ENCODE measurements at regions not wholly inside any gene's neighbourhood (a gene's known extent, or its start where the extent isn't known, plus 50 kb on each side); places are given as distances from the start of the nearest gene placed in this dataset.

GRCh38 chr5:5782402-5782801, 359.9 kb downstream of the ICE1 start:
- intact Hi-C loops (cut with DNase I), result no loop called here
- ATAC-seq (no peak), DNase-seq (no peak)
- TF ChIP-seq POLR2A (IDR thresholded peaks at IDR 0.05) (no peak), CTCF (IDR thresholded peaks at IDR 0.05) (no peak)
- WGBS (ENCODE audit: insufficient coverage, low coverage, low lambda C conversion rate, missing lambda C conversion rate), result no CpG with 5 or more reads among the region's 4 CpGs
- H3K4me1 ChIP-seq, result no peaks in the 10 kb centered on the region
- no peak overlapping the region for H3K27ac ChIP-seq
- no peaks in the 10 kb centered on the region for H3K9me3 ChIP-seq
- H3K27me3 ChIP-seq, result no peaks in the 10 kb centered on the region
- no peaks in the 10 kb centered on the region for H3K36me3 ChIP-seq
- no peak overlapping the region for H3K4me3 ChIP-seq

- Histone ChIP-seq H3K9me3 (no peaks in the 10 kb centered on the region), H3K27me3 (no peaks in the 10 kb centered on the region), H3K27ac (no peak overlapping the region), H3K4me1 (no peaks in the 10 kb centered on the region), H3K36me3 (no peaks in the 10 kb centered on the region), H3K4me3 (no peak overlapping the region)
- ATAC-seq (no peak), DNase-seq (no peak)
- intact Hi-C loops (cut with DNase I), result no loop called here
- WGBS (ENCODE audit: insufficient coverage, low coverage, low lambda C conversion rate, missing lambda C conversion rate), result 93% methylated on average over 3 of the region's 3 CpGs
- TF ChIP-seq CTCF (IDR thresholded peaks at IDR 0.05) (no peak), POLR2A (IDR thresholded peaks at IDR 0.05) (no peak)
Observed at GRCh38 chr5:5781335-5781734, 358.9 kb downstream of the ICE1 start.

GRCh38 chr5:5780253-5780652, 357.8 kb downstream of the ICE1 start:
- 74% methylated on average over 3 of the region's 3 CpGs for WGBS (ENCODE audit: insufficient coverage, low coverage, low lambda C conversion rate, missing lambda C conversion rate)
- Histone ChIP-seq H3K36me3 (no peaks in the 10 kb centered on the region), H3K27ac (no peak overlapping the region), H3K27me3 (no peaks in the 10 kb centered on the region), H3K4me3 (no peak overlapping the region), H3K4me1 (no peaks in the 10 kb centered on the region), H3K9me3 (no peaks in the 10 kb centered on the region)
- TF ChIP-seq CTCF (IDR thresholded peaks at IDR 0.05) (no peak), POLR2A (IDR thresholded peaks at IDR 0.05) (no peak)
- no peak for ATAC-seq
- no peak for DNase-seq
- intact Hi-C loops (cut with DNase I), result no loop called here

GRCh38 chr5:5777013-5777412, 354.5 kb downstream of the ICE1 start:
- Histone ChIP-seq H3K9me3 (no peaks in the 10 kb centered on the region), H3K36me3 (no peaks in the 10 kb centered on the region), H3K4me1 (no peaks in the 10 kb centered on the region), H3K27me3 (no peaks in the 10 kb centered on the region), H3K4me3 (no peak overlapping the region), H3K27ac (no peak overlapping the region)
- ATAC-seq (no peak), DNase-seq (no peak)
- 68% methylated on average over 2 of the region's 2 CpGs for WGBS (ENCODE audit: insufficient coverage, low coverage, low lambda C conversion rate, missing lambda C conversion rate)
- intact Hi-C loops (cut with DNase I), result no loop called here
- no peak for TF ChIP-seq POLR2A (IDR thresholded peaks at IDR 0.05)
- no peak for TF ChIP-seq CTCF (IDR thresholded peaks at IDR 0.05)

- no peaks in the 10 kb centered on the region for H3K9me3 ChIP-seq
- WGBS (ENCODE audit: insufficient coverage, low coverage, low lambda C conversion rate, missing lambda C conversion rate), result 75% methylated on average over 1 of the region's 3 CpGs
- no peak for ATAC-seq
Observed at GRCh38 chr5:5772202-5772601, 349.7 kb downstream of the ICE1 start.

More at GRCh38 chr5:5772202-5772601, 349.7 kb downstream of the ICE1 start:
- intact Hi-C loops (cut with DNase I), result no loop called here
- Histone ChIP-seq H3K4me3 (no peak overlapping the region), H3K4me1 (peaks cover 0 to 10% (median 4%) of the 10 kb centered on the region in 4 donors), H3K27ac (no peak overlapping the region), H3K36me3 (no peaks in the 10 kb centered on the region), H3K27me3 (no peaks in the 10 kb centered on the region)
- TF ChIP-seq POLR2A (IDR thresholded peaks at IDR 0.05), result no peak
- TF ChIP-seq CTCF (IDR thresholded peaks at IDR 0.05), result no peak
- DNase-seq, result no peak
